Stimulated activated CD8-positive, alpha-beta memory T cell treated with anti-CD3 and anti-CD28 coated beads, Interleukin-12 subunit alpha, Interleukin-12 subunit beta, amount 100 ng/mL, for 4 hours (primary cell): ENCODE measurements at regions not wholly inside any gene's neighbourhood (a gene's known extent, or its start where the extent isn't known, plus 50 kb on each side); places are given as distances from the start of the nearest gene placed in this dataset.
A peak's percentile ranks its signal among the peaks of the same experiment; 100 is the strongest.
"Not testable (repeated sequence)": the region's sequence is repeated elsewhere in the genome, so short reads cannot be mapped to it uniquely, and the experiment has no call there.

Source experiments
- DNase-seq: peaks from one replicate; pipeline ENCODE4 v3.0.0-alpha.2; 2020; ENCODE audit warnings: low read depth

DNA sequence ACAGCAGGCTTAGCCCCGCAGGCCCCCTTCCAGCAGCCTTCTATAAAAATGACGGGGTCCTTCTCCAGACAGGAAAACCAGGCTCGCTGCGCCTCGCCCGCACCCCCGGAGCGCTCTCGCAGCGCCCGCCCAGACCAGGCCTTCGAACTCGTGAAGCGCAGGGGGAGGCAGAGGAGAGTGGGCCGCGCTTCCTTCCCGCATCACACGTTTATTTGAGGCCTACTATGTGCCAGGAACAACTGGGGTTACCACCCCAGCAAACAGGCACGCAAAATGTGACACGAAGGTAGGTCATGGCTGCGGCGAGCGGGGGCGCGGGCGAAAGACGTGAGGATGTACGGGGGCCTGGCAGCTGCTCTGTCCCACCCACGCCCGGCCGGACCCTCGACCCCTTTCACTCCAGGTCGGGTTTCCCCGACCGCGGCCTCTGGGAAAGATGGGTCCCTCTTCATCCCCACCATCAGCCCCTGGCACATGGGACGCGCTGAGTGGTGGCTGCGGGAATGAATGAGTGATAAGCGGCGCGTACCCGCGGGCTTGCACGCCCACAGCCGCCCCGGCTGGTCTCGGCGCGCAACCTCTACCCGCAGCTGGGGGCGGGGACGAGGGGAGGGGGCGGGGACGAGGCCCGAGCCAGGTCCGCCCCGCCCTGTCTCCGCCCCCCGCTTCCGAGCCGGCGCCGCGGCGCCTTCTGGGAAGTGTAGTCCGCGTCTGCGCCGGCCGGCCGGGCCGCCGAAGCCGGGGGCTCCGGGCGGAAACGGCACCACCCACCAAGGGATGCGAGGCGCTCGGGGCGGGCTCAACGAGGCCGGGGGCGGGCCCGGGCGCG lies 59.1 kb downstream of the ZNF467 start:
- peak; percentile 94 for DNase-seq

DNA sequence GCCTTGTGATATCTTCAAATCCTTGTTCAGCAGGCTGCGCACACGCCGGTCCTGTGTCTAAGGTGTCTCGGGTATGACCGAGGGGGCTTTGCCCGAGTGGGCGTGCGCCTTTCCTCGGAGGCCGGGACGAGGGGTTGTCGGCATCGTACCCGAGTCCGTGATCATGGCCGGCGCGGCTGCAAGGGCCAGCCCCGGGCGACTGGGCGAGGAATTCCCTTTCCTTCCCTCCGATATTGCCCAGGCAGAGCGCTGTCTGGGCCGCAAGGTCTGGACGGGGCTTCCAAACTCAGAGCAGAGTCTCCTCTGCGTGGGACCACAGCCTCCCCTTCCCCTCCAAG lies 59.7 kb downstream of the ZNF467 start:
- DNase-seq, result no peak

DNA sequence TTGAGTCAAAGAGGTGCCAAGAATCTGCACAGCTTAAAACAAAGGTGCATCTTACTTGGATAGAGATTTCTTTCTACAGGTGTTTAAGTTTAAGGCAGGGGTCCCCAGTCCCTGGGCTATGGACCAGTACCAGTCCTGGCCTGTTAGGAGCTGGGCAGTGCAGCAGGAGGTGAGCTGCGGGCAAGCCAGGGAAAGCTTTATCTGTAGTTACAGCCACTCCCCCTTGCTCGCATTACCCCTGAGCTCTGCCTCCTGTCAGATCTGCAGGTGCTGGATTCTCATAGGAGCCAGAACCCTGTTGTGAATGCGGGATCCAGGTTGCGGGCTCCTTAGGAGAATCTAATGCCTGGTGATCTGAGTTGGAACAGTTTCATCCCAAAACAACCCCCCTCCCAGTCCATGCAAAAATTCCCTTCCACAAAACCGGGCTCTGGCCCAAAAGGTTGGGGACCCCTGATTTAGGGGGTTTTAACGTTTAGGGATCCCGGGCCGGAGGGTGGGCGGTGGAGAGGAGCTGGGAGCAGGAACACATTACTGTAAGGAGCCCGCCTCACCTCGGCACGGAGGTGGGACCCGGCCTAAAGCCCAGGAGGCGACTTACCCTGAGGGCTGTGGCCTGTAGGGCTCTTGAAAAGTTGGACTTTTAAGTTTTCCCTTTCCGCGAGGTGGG lies 60.2 kb downstream of the ZNF467 start:
- no peak for DNase-seq

DNA sequence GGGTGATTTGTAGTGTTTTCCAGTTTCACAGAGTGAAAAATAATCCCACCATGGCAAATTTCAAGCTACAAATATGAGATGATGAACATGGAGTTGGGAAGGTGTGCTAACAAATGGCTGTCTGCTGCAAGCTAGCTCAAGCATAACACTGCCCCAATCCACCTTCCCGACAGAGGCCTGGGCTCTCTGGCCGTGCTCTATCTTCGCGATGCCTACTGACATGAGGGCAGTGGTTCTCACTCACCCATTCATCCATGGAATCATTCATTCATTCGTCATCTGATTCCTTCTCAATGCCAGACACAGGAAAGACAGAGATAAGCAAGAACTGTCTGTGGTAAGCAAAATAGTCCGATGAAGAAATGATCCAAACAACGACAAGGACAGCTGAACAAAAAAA lies 65.4 kb downstream of the ZNF467 start:
- DNase-seq, result no peak

DNA sequence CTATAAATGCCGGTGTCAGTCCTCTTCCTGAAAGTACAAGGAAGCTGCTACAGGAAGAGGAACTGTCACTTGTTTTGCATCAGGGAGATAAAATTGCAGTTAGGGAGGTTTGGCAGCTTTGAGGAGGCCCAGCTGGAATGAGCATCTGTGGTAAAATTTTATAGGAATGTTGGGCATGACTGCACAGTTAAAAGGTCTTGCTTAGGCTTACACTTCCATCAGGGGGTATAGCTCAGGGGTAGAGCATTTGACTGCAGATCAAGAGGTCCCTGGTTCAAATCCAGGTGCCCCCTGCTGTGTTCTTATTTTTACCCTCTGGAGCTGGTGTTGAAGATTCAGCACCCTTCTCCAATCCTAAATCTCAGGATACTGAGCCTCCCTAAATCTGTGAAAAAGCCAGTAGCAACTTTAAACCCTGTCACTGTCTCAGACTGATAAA lies 65.9 kb downstream of the ZNF467 start:
- no peak for DNase-seq

DNA sequence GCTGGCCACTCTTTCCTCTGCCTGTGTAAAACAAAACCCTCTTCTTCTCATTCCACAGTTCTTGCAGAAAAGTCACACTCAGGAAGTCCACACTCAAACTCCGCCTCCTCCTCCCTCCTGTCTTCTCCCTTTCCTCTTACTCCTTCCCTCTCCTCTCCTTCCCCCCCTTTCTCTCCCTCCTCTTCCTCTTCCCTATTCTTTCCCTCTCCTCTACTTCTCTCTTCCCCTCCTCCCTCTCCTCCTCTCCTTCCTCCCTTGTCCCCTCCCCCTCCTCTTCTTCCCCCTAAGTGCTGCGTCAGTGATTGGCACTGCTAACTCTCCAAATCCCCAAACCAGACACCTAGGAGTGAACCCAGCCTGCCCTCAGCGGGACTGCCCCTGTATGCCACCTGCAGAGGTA lies 67.0 kb downstream of the ZNF467 start:
- no peak for DNase-seq

DNA sequence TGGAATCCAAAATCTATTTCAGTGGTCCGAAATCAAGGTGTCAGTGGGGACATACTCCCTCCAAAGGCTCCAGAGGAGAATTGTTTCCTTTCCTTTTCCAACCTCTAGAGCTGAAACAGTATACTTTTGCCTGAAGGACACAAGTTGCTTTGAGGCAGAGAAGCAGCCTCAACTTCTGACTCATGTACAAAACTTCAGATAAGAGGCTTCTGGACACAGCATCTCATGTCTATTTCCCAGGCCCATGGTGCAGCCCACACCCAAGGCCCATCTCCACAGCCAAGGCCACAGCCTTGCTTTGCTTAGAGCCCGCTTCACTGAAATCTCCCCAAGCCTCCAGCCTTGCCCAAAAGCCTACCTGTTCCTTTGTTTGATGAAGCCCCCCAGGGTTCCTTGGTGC lies 68.9 kb downstream of the ZNF467 start:
- DNase-seq, result no peak

DNA sequence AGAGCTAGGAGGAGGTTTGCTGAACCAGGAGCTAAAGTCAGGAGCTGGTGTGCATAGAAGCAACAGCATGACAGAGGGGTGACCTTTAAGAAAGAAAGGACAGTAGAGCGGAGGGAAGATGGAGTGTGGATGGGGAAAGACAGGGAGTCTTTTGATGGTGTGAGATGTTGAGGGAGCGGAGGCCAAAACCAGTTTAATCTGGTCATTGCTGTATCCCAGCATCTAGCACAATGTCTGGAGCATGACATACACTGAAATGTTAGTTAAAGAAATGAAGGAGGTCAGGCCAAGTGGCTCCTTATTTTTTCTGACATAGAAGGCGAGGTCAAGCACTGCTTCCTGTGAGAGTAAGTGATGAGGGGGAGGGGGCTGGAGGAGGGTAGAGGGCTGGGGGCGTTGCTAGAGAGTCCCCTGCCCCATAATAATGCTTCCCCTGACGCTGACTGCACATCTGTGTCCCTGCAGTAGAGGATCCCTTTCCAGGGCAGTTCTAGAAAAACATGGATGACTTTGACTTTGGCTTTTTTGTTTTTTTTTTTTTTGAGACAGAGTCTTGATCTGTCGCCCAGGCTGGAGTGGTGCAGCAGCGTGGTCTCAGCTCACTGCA lies 70.2 kb downstream of the ZNF467 start:
- DNase-seq, result no peak

DNA sequence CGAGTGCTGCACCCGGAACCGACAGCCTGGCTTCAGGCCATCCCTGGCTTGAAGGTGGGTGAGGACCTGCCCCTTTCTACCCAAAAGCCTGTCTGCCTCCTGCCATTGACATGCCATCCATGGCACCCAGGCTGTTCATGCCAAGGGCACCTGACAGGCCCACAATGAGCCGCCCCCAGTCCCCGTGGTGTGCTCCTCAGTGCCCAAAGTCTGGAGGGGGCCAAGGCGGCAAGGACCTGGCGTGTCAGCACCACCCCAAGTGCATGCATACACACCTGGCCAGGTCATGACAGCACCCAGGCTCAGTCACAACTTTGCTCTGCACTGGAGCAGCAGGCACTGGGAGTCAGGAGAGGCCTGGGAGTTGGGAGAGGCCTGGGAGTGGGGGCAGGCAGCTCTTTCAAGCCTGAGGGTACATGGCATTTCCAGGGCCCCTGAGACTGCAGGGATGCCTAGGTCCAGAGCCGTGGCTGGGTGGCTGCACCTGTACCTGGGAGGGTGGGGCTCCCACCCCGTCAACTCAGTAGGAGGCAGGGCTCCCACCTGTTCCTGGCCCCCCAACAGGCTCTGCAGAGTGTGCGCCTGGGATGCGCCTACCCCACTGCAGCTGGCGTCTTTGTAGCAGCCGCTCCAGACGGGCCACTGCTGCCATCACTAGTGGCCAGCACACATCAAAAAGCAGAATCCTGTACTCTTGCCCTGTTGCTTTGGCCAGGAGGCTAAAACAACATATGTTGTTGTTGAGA lies 71.7 kb downstream of the ZNF467 start:
- DNase-seq, result no peak

DNA sequence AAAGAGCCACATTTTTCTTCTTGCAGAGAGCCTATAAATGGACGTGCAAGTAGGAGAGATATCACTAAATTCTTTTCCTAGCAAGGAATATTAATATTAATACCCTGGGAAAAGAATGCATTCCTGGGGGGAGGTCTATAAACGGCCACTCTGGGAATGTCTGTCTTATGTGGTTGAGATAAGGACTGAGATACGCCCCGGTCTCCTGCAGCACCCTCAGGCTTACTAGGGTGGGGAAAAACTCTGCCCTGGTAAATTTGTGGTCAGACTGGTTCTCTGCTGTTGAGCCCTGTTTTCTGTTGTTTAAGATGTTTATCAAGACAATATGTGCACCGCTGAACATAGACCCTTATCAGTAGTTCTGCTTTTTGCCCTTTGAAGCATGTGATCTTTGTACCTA lies 75.6 kb downstream of the ZNF467 start:
- DNase-seq, result not testable (repeated sequence)

DNA sequence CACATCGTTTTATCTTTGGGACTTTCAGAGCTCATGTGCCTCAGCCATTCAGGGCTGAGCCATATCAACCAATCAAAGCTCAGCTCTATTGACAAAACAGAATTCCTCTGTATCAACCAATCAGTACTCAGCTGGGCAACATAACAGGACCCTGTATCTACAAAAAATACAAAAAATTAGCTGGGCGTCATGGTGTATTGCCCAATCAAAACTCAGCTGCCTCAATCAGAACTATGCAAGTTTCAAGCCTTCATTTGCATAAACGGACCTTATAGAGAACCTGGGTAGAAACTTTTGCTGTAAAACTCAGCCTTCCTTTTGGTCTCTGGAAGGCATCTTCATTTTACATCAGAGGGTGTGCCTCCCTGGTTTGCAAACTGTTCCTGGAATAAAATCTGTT lies 77.1 kb downstream of the ZNF467 start:
- DNase-seq, result no peak

DNA sequence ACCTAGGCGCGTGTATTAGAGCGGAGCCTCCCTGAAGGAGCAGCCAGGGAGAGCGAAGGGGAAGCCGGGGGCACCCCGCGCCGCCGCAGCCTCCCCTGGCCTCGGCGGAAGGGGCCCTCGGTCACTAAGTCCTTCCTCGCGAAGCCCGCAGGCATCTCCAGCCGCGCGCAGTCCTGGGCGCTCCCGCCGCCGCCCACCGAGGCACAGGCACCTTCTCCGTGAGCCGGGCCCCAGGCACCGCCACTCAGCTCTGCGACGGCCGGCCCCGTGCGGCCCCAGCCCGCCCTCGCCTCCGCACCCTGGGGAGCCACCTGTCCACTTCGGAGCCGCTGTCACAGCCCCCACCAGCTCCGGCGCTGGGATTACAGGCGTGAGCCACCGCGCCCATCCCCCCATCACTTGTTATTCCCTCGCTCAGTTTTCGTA lies 80.8 kb downstream of the ZNF467 start:
- DNase-seq, result no peak

DNA sequence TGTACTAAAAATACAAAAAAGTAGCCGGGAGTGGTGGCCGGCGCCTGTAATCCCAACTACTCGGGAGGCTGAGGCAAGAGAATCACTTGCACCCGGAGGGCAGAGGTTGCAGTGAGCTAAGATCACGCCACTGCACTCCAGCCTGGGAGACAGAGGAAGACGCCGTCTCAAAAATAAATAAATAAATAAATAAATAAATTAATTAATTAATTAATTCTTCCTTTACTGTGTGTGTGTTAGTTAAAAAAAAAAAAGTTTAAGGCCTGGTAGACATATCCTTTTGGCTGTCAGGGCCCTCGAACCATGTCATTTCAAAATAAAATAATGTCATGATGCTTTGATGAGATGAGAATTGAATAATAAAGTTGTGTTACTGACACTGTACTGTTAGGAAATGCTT lies 81.3 kb downstream of the ZNF467 start:
- DNase-seq, result no peak

DNA sequence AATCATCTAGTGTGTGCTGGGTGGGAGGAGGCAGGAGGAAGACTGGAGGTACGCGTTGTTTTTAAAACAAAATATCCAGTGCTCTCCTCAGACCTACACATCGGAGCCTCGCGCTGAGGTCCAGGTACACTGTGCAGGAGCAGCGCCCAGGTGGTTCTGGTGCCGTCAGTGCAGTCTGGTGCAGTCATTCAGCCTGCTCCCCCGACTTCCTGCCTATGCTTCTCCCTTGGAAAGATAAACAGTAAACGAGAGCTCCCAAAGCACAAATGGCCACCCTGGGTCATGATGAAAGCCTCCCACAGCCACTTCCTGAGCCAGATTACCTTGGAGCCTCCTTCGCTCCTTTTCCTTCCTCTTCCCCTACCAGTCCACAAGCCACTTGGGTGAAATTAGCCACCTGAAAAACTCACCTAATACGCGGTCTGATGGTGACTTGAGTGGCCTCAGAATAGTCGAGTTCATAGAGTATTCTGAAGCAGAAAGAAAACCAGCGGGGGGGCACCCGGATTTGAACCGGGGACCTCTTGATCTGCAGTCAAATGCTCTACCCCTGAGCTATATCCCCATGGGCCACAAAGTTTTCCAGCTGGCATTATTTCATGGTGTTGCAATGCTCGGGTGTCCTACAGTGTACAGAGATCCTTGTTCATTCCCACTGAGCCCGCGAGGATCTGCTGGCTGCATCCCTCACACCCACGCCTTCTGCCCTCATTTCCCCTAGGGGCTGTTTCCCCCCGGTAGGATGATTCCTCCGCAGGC lies 82.5 kb downstream of the ZNF467 start:
- DNase-seq, result no peak

DNA sequence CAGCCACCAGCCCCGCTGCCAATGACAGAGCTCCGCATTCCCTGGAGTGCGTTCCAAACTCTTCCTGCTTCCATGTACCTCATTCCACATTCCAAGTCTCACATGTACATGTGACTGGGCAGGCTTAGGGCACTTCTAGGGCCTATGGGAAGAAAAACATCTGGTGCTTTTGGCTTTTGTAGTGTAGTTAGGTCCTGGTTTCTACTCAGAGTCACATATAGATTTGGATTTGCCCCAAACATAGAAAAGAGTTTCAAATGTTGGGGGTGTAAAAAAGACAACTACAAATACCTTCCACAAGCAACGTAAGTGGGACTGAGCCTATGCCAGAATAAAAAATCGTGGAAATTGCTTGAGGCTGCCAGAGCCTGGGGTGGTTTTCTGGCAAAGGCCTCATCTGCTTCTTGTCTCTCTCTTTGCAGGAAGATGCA lies 84.1 kb downstream of the ZNF467 start:
- no peak for DNase-seq

DNA sequence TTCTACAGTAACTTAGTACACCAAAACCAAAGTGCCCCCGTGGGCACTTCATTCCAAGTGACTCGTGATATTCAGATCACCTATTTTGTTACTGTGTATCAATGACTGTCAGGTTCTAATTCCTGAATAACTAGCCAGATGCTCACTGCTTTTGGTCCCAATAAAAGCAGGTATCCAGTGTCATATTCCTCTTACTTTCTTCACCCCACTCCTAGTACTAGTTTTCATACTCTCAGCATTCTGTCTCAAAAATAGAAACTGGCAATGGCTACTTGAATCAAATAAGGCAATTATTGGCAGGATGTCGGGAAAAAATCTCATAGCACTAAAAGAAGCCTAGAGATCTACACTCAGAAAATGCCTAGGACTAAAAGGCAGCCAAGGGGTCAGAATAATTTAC lies 84.6 kb downstream of the ZNF467 start:
- DNase-seq, result no peak

DNA sequence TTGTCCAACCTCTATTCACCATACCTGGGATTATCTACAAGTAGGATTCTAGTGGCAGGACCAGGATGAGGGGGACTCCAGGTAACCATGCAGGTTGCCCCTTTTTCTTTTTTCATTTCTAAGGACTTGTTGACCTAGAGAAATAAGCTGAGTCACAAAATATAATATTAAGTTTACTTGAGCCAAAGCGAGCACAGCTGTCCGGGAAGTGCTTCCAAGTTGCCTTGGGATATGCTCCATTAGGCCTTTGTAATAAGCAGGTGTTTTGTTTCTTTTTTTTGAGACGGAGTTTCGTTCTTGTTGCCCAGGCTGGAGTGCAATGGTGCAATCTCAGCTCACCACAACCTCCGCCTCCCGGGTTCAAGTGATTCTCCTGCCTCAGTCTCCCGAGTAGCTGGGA lies 85.6 kb downstream of the ZNF467 start:
- not testable (repeated sequence) for DNase-seq

DNA sequence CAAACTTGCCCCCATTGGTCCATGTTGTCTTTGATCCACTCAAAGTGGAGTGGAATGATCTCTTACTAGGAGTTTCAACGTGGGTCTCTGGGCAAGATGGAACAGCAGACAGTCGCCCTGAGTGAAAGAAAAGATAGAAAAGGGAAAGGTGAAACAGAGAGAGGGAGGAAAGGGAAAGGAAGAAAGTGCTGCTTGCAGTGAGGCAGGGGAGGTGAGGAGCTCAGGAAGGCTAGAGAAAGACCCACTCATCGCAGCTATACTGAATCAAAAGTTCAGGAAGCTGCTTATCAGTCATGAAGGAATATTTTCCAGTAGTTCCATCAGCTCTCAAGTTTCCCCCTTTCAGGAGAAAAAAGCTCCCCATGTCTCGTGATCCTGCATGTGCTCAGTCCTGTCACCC lies 86.9 kb downstream of the ZNF467 start:
- no peak for DNase-seq

DNA sequence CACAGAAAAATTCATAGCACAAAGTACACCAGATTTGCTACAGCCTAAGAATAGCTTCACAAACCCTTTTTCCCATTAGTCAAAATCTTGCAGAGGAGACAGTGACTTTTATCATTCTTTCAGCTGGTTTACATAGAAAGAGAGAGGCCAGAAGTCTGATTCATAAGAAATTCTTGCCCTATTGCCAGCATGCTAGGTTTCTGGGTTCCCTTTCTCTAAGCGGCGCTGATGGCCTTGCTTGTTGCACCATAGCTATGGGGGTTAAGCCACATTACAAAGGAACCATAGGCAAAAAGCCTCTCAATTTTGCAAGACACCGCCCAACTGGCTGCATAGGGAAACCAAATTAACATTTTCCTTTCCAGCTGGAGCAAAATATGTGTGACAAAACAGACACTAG lies 87.4 kb downstream of the ZNF467 start:
- no peak for DNase-seq

DNA sequence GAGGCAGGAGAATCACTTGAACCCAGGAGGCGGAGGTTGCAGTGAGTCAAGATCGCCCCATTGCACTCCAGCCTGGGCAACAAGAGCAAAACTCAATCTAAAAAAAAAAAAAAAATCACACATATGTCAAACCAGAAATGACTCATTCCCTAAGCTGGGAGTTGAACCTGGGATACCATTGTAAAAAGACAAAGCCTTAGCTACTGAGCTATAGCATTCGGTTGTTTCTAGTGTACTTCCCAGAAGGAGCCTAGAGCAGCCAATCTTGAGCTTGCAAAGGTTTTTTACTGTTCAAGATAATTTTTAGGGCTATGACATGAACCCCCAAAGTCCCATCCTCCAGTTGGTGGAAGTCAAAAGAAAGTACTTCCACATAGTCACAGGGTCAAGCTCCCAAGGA lies 87.9 kb downstream of the ZNF467 start:
- no peak for DNase-seq

DNA sequence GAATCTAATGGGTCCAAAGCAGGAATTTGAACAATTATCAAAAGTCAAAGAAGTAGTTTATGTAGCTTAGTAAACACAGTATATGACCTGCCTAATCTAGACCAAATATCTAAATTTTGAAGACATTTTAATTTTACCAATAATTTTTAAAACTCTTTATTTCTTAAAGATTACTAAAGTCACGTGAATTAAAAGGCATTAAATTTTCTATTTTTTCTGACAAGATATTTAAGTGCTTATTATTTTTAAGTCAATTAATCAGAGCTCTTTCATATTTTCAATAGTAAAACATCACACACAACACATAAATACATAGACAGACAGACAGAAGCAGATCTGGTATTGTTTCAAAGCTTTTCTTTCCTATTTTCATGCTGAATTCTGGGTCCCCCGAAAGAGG lies 89.5 kb downstream of the ZNF467 start:
- no peak for DNase-seq

DNA sequence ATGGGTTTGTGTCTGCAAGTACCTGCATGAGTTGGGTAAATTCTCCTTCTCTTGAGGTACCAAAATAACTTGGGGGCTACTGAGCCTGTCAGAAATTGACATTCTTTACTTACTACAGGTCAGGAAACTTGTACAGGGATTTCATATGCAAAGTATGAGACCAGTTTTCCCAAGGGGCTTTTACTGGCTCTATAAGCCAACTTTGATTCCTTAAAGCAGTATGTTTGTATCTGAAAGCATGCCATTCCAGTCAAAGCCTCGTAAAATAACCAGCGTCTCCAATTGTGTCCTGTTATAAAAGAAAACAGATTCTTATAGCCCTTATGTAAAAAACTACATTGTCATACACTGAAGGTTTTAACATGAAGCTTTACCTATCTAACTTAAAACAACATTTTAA lies 90.2 kb downstream of the ZNF467 start:
- DNase-seq, result no peak
